DND-41 (cell line): ENCODE measurements at regions not wholly inside any gene's neighbourhood (a gene's known extent, or its start where the extent isn't known, plus 50 kb on each side); places are given as distances from the start of the nearest gene placed in this dataset.

Experiments
- ATAC-seq: fragments of 200-7000 bp; cut with Tn5 transposase; 3 replicates; pipeline ENCODE4 v1.9.1; 2021; ENCODE audit warnings: low read depth; ENCODE audit not compliant: insufficient read depth
- DNase-seq: peaks from one replicate; pipeline ENCODE4 v3.0.0-alpha.2; 2020
- H2AFZ ChIP-seq: 2 replicates; pipeline ENCODE4 v1.6.0; 2012; ENCODE audit warnings: low read depth, low read length
- H3K27ac ChIP-seq: 2 replicates; pipeline ENCODE4 v1.5.1; 2012; ENCODE audit warnings: low read length, inconsistent platforms
- H3K27me3 ChIP-seq: fragments of 200-600 bp; sonication (generic); 2 replicates; pipeline ENCODE4 v1.6.0; 2012; ENCODE audit warnings: low read length, mild to moderate bottlenecking, inconsistent platforms; ENCODE audit not compliant: insufficient read depth, poor library complexity
- H3K36me3 ChIP-seq: 2 replicates; pipeline ENCODE4 v1.5.1; 2012; ENCODE audit warnings: low read length, inconsistent platforms; ENCODE audit not compliant: insufficient read depth
- H3K4me1 ChIP-seq: 2 replicates; pipeline ENCODE4 v1.5.1; 2012; ENCODE audit warnings: mild to moderate bottlenecking, low read length; ENCODE audit not compliant: insufficient read depth
- H3K4me2 ChIP-seq: 2 replicates; pipeline ENCODE4 v1.6.0; 2012; ENCODE audit warnings: mild to moderate bottlenecking, moderate library complexity, low read length, inconsistent platforms; ENCODE audit not compliant: insufficient read depth
- H3K4me3 ChIP-seq, 2 experiments: fragments of 200-600 bp in 1 of 2; shearing (Covaris generic) in 1 of 2; 2 replicates each; pipeline ENCODE4 v1.5.1; 2012 to 2016; ENCODE audit warnings: inconsistent platforms in 2 of 2, low read length in 2 of 2, mild to moderate bottlenecking in 2 of 2, low read depth in 1 of 2, moderate library complexity in 1 of 2
- H3K79me2 ChIP-seq: 2 replicates; pipeline ENCODE4 v1.6.0; 2012; ENCODE audit warnings: low read length, inconsistent platforms; ENCODE audit not compliant: insufficient read depth
- H3K9ac ChIP-seq: 2 replicates; pipeline ENCODE4 v1.6.0; 2012; ENCODE audit warnings: low read depth, mild to moderate bottlenecking, inconsistent platforms, low read length, moderate library complexity
- H3K9me3 ChIP-seq: 2 replicates; pipeline ENCODE4 v1.5.1; 2012; ENCODE audit warnings: low read length, moderate library complexity, mild to moderate bottlenecking, inconsistent platforms; ENCODE audit not compliant: insufficient read depth, severe bottlenecking
- H4K20me1 ChIP-seq: 2 replicates; pipeline ENCODE4 v1.6.0; 2012; ENCODE audit warnings: low read length; ENCODE audit not compliant: insufficient read depth
- CTCF ChIP-seq: IDR thresholded peaks from 2 replicates; pipeline ENCODE4 v1.5.1; 2012; ENCODE audit warnings: borderline replicate concordance, low read length, moderate library complexity, mild to moderate bottlenecking; ENCODE audit not compliant: poor library complexity, severe bottlenecking; ENCODE audit errors: extremely low read depth
- EZH2 ChIP-seq: IDR thresholded peaks from 3 replicates; pipeline ENCODE4 v1.6.1; 2012; ENCODE audit warnings: borderline replicate concordance, low read depth, mild to moderate bottlenecking, moderate library complexity, low read length, inconsistent platforms; ENCODE audit not compliant: severe bottlenecking

- H3K9me3 ChIP-seq, result no peaks in the 10 kb centered on the region
- H3K4me1 ChIP-seq, result no peaks in the 10 kb centered on the region
- H3K36me3 ChIP-seq, result no peaks in the 10 kb centered on the region
- no peak overlapping the region for H3K27ac ChIP-seq
- no peak overlapping the region for H3K9ac ChIP-seq
- no peak for TF ChIP-seq EZH2
- TF ChIP-seq CTCF, result no peak
- DNase-seq (no peak), ATAC-seq (no peak)
- no peak overlapping the region for H3K4me2 ChIP-seq
- H2AFZ ChIP-seq, result no peak overlapping the region
- H3K79me2 ChIP-seq, result no peaks in the 10 kb centered on the region
- no peaks in the 10 kb centered on the region for H3K27me3 ChIP-seq
- no peak overlapping the region for H3K4me3 ChIP-seq
- H4K20me1 ChIP-seq, result no peaks in the 10 kb centered on the region
Observed at GRCh38 chr17:70886648-70887047, 717.3 kb downstream of the KCNJ2 start.

- ATAC-seq (no peak), DNase-seq (no peak)
- Histone ChIP-seq H3K9ac (no peak overlapping the region), H4K20me1 (no peaks in the 10 kb centered on the region), H3K27ac (no peak overlapping the region), H3K36me3 (no peaks in the 10 kb centered on the region), H3K4me3 (no peak overlapping the region), H3K9me3 (no peaks in the 10 kb centered on the region), H3K4me1 (no peaks in the 10 kb centered on the region), H3K4me2 (no peak overlapping the region), H3K27me3 (no peaks in the 10 kb centered on the region), H3K79me2 (no peaks in the 10 kb centered on the region), H2AFZ (no peak overlapping the region)
- TF ChIP-seq CTCF (no peak), EZH2 (no peak)
Observed at GRCh38 chr17:70888324-70888723, 719.0 kb downstream of the KCNJ2 start.

- Histone ChIP-seq H3K36me3 (no peaks in the 10 kb centered on the region), H3K27me3 (no peaks in the 10 kb centered on the region), H3K9me3 (no peaks in the 10 kb centered on the region), H3K79me2 (no peaks in the 10 kb centered on the region), H3K4me2 (no peak overlapping the region), H3K9ac (no peak overlapping the region), H2AFZ (no peak overlapping the region), H4K20me1 (no peaks in the 10 kb centered on the region), H3K27ac (no peak overlapping the region), H3K4me1 (no peaks in the 10 kb centered on the region), H3K4me3 (no peak overlapping the region)
- DNase-seq, result no peak
- ATAC-seq, result no peak
- no peak for TF ChIP-seq CTCF
- no peak for TF ChIP-seq EZH2
Observed at GRCh38 chr17:70891306-70891705, 722.0 kb downstream of the KCNJ2 start.

- no peak for TF ChIP-seq EZH2
- TF ChIP-seq CTCF, result no peak
- Histone ChIP-seq H4K20me1 (no peaks in the 10 kb centered on the region), H3K36me3 (no peaks in the 10 kb centered on the region), H3K4me2 (no peak overlapping the region), H2AFZ (no peak overlapping the region), H3K4me3 (no peak overlapping the region), H3K27me3 (no peaks in the 10 kb centered on the region), H3K27ac (no peak overlapping the region), H3K9ac (no peak overlapping the region), H3K9me3 (no peaks in the 10 kb centered on the region), H3K79me2 (no peaks in the 10 kb centered on the region), H3K4me1 (no peaks in the 10 kb centered on the region)
- ATAC-seq, result no peak
- no peak for DNase-seq
Observed at GRCh38 chr17:70892527-70892926, 723.2 kb downstream of the KCNJ2 start.
